ENCODE measurements at regions not wholly inside any gene's neighbourhood (a gene's known extent, or its start where the extent isn't known, plus 50 kb on each side); places are given as distances from the start of the nearest gene placed in this dataset.

GRCh38 chr18:68283834-68284233 lies 431.1 kb downstream of the TMX3 start:
- Histone ChIP-seq H3K4me3 (ENCODE audit: low read depth, low read length) (no peak overlapping the region), H3K27me3 (ENCODE audit: control insufficient read depth, insufficient read depth, low read length) (no peaks in the 10 kb centered on the region), H3K36me3 (ENCODE audit: control insufficient read depth, insufficient read depth, low read length) (no peaks in the 10 kb centered on the region)
- no peak for TF ChIP-seq CTCF (IDR thresholded peaks at IDR 0.05; ENCODE audit: insufficient read depth, low read depth, low read length)
- DNase-seq (ENCODE audit: low read depth): no peak
- ChIA-PET CTCF (no interaction called here), POLR2A (no interaction called here)

DNA sequence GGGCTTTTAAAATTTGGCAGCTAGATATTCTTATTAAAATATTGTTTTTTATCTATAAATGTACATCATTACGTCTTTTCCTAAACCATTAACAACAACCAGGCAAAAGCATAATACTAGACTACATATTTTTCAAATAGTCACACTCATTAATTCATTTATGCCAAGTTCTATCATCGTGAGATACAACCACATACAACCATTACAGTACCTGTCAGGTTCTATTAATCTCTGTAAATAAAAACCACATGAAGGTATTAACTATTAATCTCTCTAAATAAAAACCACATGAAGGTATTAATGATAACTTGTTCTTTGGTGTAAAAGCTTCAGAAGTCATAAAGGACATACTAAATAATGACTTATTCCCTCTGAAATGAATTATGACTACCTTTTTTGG lies 432.7 kb downstream of the TMX3 start:
- H3K4me3 ChIP-seq (ENCODE audit: low read depth, low read length): no peak overlapping the region
- POLR2A ChIA-PET: no interaction called here

DNA sequence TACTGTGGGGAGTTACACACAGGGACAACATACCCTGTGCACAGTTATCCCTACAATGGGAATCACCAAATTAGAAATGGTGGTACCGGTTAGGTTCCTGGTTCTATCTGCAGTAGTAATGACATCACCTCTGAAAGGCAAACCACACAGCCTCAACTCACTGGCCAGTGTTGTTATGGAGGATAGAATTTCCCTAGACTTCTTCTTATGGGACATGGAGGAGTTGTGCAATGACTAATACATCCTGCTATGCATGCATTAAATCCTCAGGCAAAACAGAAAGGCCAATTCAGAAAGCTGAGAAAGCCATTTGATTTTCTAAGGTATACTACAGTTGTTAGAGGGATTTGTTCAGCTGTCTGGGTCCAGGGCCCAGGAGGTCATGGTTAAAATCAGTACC lies 439.3 kb downstream of the TMX3 start:
- ChIA-PET CTCF (no interaction called here), POLR2A (no interaction called here)
- no peak for TF ChIP-seq CTCF (IDR thresholded peaks at IDR 0.05; ENCODE audit: insufficient read depth, low read depth, low read length)
- Histone ChIP-seq H3K36me3 (ENCODE audit: control insufficient read depth, insufficient read depth, low read length) (no peaks in the 10 kb centered on the region), H3K4me3 (ENCODE audit: low read depth, low read length) (no peak overlapping the region), H3K27me3 (ENCODE audit: control insufficient read depth, insufficient read depth, low read length) (no peaks in the 10 kb centered on the region)
- DNase-seq (ENCODE audit: low read depth): no peak

More for the DNA sequence above, 432.7 kb downstream of the TMX3 start:
- Histone ChIP-seq H3K27me3 (ENCODE audit: control insufficient read depth, insufficient read depth, low read length) (no peaks in the 10 kb centered on the region), H3K36me3 (ENCODE audit: control insufficient read depth, insufficient read depth, low read length) (no peaks in the 10 kb centered on the region)
- TF ChIP-seq CTCF (IDR thresholded peaks at IDR 0.05; ENCODE audit: insufficient read depth, low read depth, low read length): no peak
- CTCF ChIA-PET: no interaction called here
- no peak for DNase-seq (ENCODE audit: low read depth)

DNA sequence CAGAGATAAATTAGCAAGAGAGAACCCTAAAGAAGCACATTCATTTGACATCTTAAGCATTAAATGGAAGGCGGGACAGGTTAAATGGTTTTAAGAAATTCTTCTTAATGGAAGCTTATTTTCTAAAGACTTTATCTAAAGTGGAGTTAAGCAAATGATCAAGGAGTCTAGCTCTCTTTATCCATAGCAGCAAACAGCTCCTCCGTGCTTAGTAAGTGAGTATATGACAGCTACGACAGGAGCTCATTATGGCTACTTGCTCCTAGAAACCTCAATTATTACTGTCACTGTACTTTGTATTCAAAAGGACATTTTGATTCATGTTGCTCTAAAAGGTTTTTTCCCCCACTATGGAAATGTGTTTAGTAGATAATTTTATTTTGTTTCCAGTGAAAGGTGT lies 444.9 kb downstream of the TMX3 start:
- H3K4me3 ChIP-seq (ENCODE audit: low read depth, low read length): no peak overlapping the region
- ChIA-PET POLR2A (no interaction called here), CTCF (interaction anchor here (0.9 kb wide), 1 partner anchor 91 kb away, joined by 3 read pairs; no protein-coding TSS in a partner anchor)
- no peak for TF ChIP-seq CTCF (IDR thresholded peaks at IDR 0.05; ENCODE audit: insufficient read depth, low read depth, low read length)
- H3K27me3 ChIP-seq (ENCODE audit: control insufficient read depth, insufficient read depth, low read length): no peaks in the 10 kb centered on the region
- H3K36me3 ChIP-seq (ENCODE audit: control insufficient read depth, insufficient read depth, low read length): no peaks in the 10 kb centered on the region
- DNase-seq (ENCODE audit: low read depth): no peak

GRCh38 chr18:68267583-68267982 lies 447.3 kb downstream of the TMX3 start:
- ChIA-PET CTCF (no interaction called here), POLR2A (no interaction called here)
- DNase-seq (ENCODE audit: low read depth): no peak
- H3K36me3 ChIP-seq (ENCODE audit: control insufficient read depth, insufficient read depth, low read length): no peaks in the 10 kb centered on the region
- TF ChIP-seq CTCF (IDR thresholded peaks at IDR 0.05; ENCODE audit: insufficient read depth, low read depth, low read length): no peak
- no peak overlapping the region for H3K4me3 ChIP-seq (ENCODE audit: low read depth, low read length)
- no peaks in the 10 kb centered on the region for H3K27me3 ChIP-seq (ENCODE audit: control insufficient read depth, insufficient read depth, low read length)
